Liver (tissue), 8 donors: ENCODE measurements at regions not wholly inside any gene's neighbourhood (a gene's known extent, or its start where the extent isn't known, plus 50 kb on each side); places are given as distances from the start of the nearest gene placed in this dataset.

Source experiments
- DNase-seq: peaks from one replicate; pipeline ENCODE4 v3.0.0-alpha.2; 2017; ENCODE audit warnings: low spot score
- H3K27ac ChIP-seq, 2 donors: one replicate each; pipeline ENCODE4 v1.7.0; 2013; ENCODE audit warnings: inconsistent platforms in 2 of 2, low read length in 2 of 2, control low read depth in 1 of 2, low read depth in 1 of 2, mild to moderate bottlenecking in 1 of 2
- H3K27me3 ChIP-seq, 4 donors: one replicate each; pipeline versions ENCODE4 v1.6.1 to v1.7.0; 2013; ENCODE audit warnings: low read length in 3 of 4, inconsistent platforms in 1 of 4, mild to moderate bottlenecking in 1 of 4, moderate library complexity in 1 of 4; ENCODE audit not compliant: control insufficient read depth in 4 of 4, insufficient read depth in 4 of 4
- H3K36me3 ChIP-seq, 4 donors: one replicate each; pipeline versions ENCODE4 v1.6.1 to v1.7.0; 2013; ENCODE audit warnings: low read length in 3 of 4, mild to moderate bottlenecking in 3 of 4, low read depth in 1 of 4, moderate library complexity in 1 of 4; ENCODE audit not compliant: control insufficient read depth in 4 of 4, insufficient read depth in 3 of 4
- H3K4me1 ChIP-seq, 4 donors: one replicate each; pipeline versions ENCODE4 v1.6.1 to v1.7.0; 2013; ENCODE audit warnings: low read length in 3 of 4, mild to moderate bottlenecking in 3 of 4, moderate library complexity in 1 of 4; ENCODE audit not compliant: control insufficient read depth in 4 of 4, insufficient read depth in 4 of 4
- H3K4me3 ChIP-seq, 3 donors: one replicate each; pipeline versions ENCODE4 v1.6.1 to v1.7.0; 2013; ENCODE audit warnings: low read length in 3 of 3, control low read depth in 1 of 3, low read depth in 1 of 3, mild to moderate bottlenecking in 1 of 3
- H3K9ac ChIP-seq, 2 donors: one replicate each; pipeline ENCODE4 v1.7.0; 2013; ENCODE audit warnings: low read length in 2 of 2, mild to moderate bottlenecking in 2 of 2, moderate library complexity in 2 of 2, control low read depth in 1 of 2, low read depth in 1 of 2
- H3K9me3 ChIP-seq, 4 donors: one replicate each; pipeline versions ENCODE4 v1.6.1 to v1.7.0; 2013; ENCODE audit warnings: low read length in 3 of 4; ENCODE audit not compliant: control insufficient read depth in 4 of 4
- ATF3 ChIP-seq: IDR thresholded peaks from 2 replicates; pipeline ENCODE4 v1.6.1; 2016; ENCODE audit warnings: antibody characterized with exemption
- EGR1 ChIP-seq, 2 donors: IDR thresholded peaks; 2 replicates each; pipeline ENCODE4 v1.6.1; 2016 to 2018; ENCODE audit warnings: antibody characterized with exemption in 2 of 2, low read depth in 2 of 2
- FOXA1 ChIP-seq: IDR thresholded peaks from 2 replicates; pipeline ENCODE4 v1.6.1; 2016; ENCODE audit warnings: antibody characterized with exemption
- FOXA2 ChIP-seq: IDR thresholded peaks from 2 replicates; pipeline ENCODE4 v1.6.1; 2016; ENCODE audit warnings: antibody characterized with exemption
- HNF4A ChIP-seq, 2 donors: conservative IDR thresholded peaks; 2 replicates each; pipeline ENCODE4 v1.6.1; 2016; ENCODE audit warnings: antibody characterized with exemption in 2 of 2, mild to moderate bottlenecking in 2 of 2
- HNF4G ChIP-seq: IDR thresholded peaks from 2 replicates; pipeline ENCODE4 v1.6.1; 2016; ENCODE audit warnings: antibody characterized with exemption
- JUND ChIP-seq, 2 donors: IDR thresholded peaks; 2 replicates each; pipeline ENCODE4 v1.6.1; 2016; ENCODE audit warnings: antibody characterized with exemption in 2 of 2
- NR2F2 ChIP-seq: IDR thresholded peaks from 2 replicates; pipeline ENCODE4 v1.6.1; 2016; ENCODE audit warnings: antibody characterized with exemption
- RAD21 ChIP-seq, 2 donors: IDR thresholded peaks; 2 replicates each; pipeline ENCODE4 v1.6.1; 2016; ENCODE audit warnings: antibody characterized with exemption in 2 of 2, mild to moderate bottlenecking in 2 of 2
- RXRA ChIP-seq, 2 donors: IDR thresholded peaks; 2 replicates each; pipeline ENCODE4 v1.6.1; 2017 to 2018; ENCODE audit warnings: antibody characterized with exemption in 2 of 2, mild to moderate bottlenecking in 1 of 2
- TAF1 ChIP-seq: conservative IDR thresholded peaks from 2 replicates; pipeline ENCODE4 v1.6.1; 2016; ENCODE audit warnings: antibody characterized with exemption, mild to moderate bottlenecking
- YY1 ChIP-seq: IDR thresholded peaks from 2 replicates; pipeline ENCODE4 v1.6.1; 2016; ENCODE audit warnings: antibody characterized with exemption, mild to moderate bottlenecking
- WGBS: extraction: QIAGEN DNeasy Blood & Tissue Kit; methylation state at CpG from one replicate; pipeline ENCODE4 v1.1.7; 2013; 5-methylcytosine and 5-hydroxymethylcytosine counted together
- TF ChIP-seq, protein P1 (sequence below): IDR thresholded peaks from 2 replicates; pipeline ENCODE4 v1.6.1; 2016; ENCODE audit warnings: antibody characterized with exemption, mild to moderate bottlenecking
- TF ChIP-seq, protein P2 (sequence below): fragments of 150-350 bp; IDR thresholded peaks from 2 replicates; pipeline ENCODE4 v1.5.1; 2017; ENCODE audit warnings: improper control_type of control experiment, low read depth, low read length; ENCODE audit not compliant: missing input control
- TF ChIP-seq, protein P3 (sequence below): IDR thresholded peaks from 2 replicates; pipeline ENCODE4 v1.6.1; 2016; ENCODE audit warnings: antibody characterized with exemption
- donor health status: healthy.
- donor health status: healthy.
- donor health status: healthy.
- donor health status: healthy.
- donor health status: healthy.

DNA sequence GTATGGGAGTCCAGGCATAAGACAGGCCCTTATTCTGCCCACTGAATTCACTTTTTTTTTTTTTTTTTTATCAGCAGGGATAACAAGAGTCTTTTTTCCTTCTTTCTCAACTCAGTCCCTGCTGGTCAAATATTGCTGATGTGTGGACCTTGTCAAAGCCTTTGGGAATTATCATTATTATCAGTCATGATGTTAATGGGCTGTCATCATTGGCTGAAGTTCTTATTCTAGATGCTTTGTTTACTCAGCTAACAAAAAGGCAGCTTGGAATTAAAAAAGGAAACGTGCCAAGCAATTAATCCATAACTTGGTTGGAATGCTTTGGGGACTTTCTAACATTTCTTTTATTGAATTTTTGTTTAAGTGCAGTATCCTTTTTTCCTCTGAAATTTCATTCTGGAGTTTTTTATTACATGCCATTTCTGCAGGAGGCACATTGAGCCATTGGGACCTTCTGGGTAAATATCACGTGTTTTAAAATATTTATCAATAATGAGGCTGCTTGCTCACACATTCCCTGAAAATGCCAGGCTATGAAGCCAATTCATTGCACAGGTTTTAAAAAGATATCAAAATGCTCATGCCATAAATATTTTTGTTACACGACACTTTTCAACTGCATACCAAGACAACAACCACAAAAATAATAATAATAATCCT lies 246.3 kb downstream of the TXNL1 start:
- H3K4me3 ChIP-seq: no peak overlapping the region
- no peak for TF ChIP-seq JUND (IDR thresholded peaks at IDR 0.05)
- TF ChIP-seq, protein P1, sequence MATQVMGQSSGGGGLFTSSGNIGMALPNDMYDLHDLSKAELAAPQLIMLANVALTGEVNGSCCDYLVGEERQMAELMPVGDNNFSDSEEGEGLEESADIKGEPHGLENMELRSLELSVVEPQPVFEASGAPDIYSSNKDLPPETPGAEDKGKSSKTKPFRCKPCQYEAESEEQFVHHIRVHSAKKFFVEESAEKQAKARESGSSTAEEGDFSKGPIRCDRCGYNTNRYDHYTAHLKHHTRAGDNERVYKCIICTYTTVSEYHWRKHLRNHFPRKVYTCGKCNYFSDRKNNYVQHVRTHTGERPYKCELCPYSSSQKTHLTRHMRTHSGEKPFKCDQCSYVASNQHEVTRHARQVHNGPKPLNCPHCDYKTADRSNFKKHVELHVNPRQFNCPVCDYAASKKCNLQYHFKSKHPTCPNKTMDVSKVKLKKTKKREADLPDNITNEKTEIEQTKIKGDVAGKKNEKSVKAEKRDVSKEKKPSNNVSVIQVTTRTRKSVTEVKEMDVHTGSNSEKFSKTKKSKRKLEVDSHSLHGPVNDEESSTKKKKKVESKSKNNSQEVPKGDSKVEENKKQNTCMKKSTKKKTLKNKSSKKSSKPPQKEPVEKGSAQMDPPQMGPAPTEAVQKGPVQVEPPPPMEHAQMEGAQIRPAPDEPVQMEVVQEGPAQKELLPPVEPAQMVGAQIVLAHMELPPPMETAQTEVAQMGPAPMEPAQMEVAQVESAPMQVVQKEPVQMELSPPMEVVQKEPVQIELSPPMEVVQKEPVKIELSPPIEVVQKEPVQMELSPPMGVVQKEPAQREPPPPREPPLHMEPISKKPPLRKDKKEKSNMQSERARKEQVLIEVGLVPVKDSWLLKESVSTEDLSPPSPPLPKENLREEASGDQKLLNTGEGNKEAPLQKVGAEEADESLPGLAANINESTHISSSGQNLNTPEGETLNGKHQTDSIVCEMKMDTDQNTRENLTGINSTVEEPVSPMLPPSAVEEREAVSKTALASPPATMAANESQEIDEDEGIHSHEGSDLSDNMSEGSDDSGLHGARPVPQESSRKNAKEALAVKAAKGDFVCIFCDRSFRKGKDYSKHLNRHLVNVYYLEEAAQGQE: no peak
- TF ChIP-seq FOXA2: no peak

DNA sequence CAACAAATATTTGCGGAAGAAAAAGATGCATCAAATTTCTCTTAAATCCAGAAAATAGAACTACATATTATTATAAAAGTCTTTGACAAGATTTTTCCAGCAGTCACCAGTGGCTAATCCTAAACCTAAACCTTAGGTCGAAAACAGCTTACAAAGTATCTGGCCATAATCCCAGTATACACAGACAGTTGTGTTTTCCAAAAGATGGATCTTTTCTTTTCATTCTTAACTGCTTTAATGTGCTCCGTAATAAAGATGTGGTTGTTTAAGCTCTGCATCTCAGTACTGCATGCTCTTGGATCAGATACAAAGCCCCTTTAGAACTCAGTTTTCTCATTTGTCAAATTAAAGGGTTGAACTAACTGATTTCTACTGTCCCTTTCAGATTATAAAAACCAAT lies 247.8 kb downstream of the TXNL1 start:
- H3K9ac ChIP-seq: no peak overlapping the region
- TF ChIP-seq, protein P2, sequence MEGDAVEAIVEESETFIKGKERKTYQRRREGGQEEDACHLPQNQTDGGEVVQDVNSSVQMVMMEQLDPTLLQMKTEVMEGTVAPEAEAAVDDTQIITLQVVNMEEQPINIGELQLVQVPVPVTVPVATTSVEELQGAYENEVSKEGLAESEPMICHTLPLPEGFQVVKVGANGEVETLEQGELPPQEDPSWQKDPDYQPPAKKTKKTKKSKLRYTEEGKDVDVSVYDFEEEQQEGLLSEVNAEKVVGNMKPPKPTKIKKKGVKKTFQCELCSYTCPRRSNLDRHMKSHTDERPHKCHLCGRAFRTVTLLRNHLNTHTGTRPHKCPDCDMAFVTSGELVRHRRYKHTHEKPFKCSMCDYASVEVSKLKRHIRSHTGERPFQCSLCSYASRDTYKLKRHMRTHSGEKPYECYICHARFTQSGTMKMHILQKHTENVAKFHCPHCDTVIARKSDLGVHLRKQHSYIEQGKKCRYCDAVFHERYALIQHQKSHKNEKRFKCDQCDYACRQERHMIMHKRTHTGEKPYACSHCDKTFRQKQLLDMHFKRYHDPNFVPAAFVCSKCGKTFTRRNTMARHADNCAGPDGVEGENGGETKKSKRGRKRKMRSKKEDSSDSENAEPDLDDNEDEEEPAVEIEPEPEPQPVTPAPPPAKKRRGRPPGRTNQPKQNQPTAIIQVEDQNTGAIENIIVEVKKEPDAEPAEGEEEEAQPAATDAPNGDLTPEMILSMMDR: no peak
- no peak for TF ChIP-seq TAF1
- TF ChIP-seq, protein P3, sequence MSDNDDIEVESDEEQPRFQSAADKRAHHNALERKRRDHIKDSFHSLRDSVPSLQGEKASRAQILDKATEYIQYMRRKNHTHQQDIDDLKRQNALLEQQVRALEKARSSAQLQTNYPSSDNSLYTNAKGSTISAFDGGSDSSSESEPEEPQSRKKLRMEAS: no peak
- no peak for TF ChIP-seq FOXA2
- no peak for TF ChIP-seq HNF4G
- no peak for TF ChIP-seq EGR1 (IDR thresholded peaks at IDR 0.05; ENCODE audit: low read depth in 2 of 2)
- no peak for TF ChIP-seq ATF3
- no peak for TF ChIP-seq YY1
- TF ChIP-seq JUND (IDR thresholded peaks at IDR 0.05): no peak
- no peak for TF ChIP-seq RXRA (IDR thresholded peaks at IDR 0.05)
- TF ChIP-seq, protein P1: no peak
- no peak for TF ChIP-seq FOXA1
- no peak for TF ChIP-seq HNF4A (conservative IDR thresholded peaks at IDR 0.05)
- TF ChIP-seq RAD21 (IDR thresholded peaks at IDR 0.05): no peak
- no peak for TF ChIP-seq NR2F2
- DNase-seq: no peak
- H3K27ac ChIP-seq: no peak overlapping the region
- H3K4me3 ChIP-seq: no peak overlapping the region
- WGBS: 90% methylated on average over 3 of the region's 3 CpGs
- H3K36me3 ChIP-seq: no peaks in the 10 kb centered on the region
- no peaks in the 10 kb centered on the region for H3K27me3 ChIP-seq
- H3K9me3 ChIP-seq: no peaks in the 10 kb centered on the region
- no peaks in the 10 kb centered on the region for H3K4me1 ChIP-seq

More for the DNA sequence above, 246.3 kb downstream of the TXNL1 start:
- Histone ChIP-seq H3K36me3 (no peaks in the 10 kb centered on the region), H3K27me3 (no peaks in the 10 kb centered on the region), H3K4me1 (no peaks in the 10 kb centered on the region), H3K9ac (no peak overlapping the region), H3K27ac (no peak overlapping the region), H3K9me3 (no peaks in the 10 kb centered on the region)
- WGBS: 52% methylated on average over 3 of the region's 3 CpGs
- no peak for DNase-seq
